ENCODE measurements at regions not wholly inside any gene's neighbourhood (a gene's known extent, or its start where the extent isn't known, plus 50 kb on each side); places are given as distances from the start of the nearest gene placed in this dataset.

DNA sequence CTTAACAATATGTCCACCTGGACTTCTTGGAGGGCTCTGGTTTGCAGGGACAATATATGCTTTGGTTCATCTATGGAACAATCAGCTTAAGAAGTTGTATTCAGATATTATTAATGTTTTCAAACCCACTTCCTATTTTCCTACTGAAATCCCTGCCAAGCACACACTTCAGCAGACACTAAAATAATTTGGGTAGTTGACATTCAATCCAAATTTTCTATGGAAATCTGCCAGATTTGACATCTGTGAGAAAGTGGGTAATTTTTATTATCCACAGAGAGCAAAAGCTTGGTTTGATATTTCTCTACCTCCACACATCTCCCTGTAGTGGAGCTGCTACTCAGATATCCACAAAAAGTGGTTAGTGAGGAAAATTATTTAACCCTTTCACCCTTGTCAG, 378.8 kb upstream of the SOX5 start:
- H3K27ac ChIP-seq (ENCODE audit: low read length): no peak overlapping the region
- TF ChIP-seq CTCF (conservative IDR thresholded peaks at IDR 0.05; ENCODE audit: low read depth, low read length) (no peak), EZH2phosphoT487 (IDR thresholded peaks at IDR 0.05; ENCODE audit: borderline replicate concordance, low read length) (no peak), EZH2 (IDR thresholded peaks at IDR 0.05; ENCODE audit: low read length, unreplicated experiment) (no peak)
- no peaks in the 10 kb centered on the region for H3K36me3 ChIP-seq (ENCODE audit: low read depth, low read length)
- ATAC-seq (no peak), DNase-seq (no peak)
- H3K79me2 ChIP-seq (ENCODE audit: low read length): no peaks in the 10 kb centered on the region
- no peak overlapping the region for H2AFZ ChIP-seq (ENCODE audit: low read length)
- no peaks in the 10 kb centered on the region for H3K4me1 ChIP-seq (ENCODE audit: insufficient read depth, low read length)
- CTCF ChIA-PET: no interaction called here
- H3K4me2 ChIP-seq (ENCODE audit: low read length): no peak overlapping the region
- no peak overlapping the region for H3K9ac ChIP-seq (ENCODE audit: low read length)
- POLR2A ChIA-PET (ENCODE audit: unreplicated experiment): no interaction called here
- no peaks in the 10 kb centered on the region for H3F3A ChIP-seq (ENCODE audit: low read length, unreplicated experiment)
- no peaks in the 10 kb centered on the region for H3K27me3 ChIP-seq (ENCODE audit: low read length)
- no peaks in the 10 kb centered on the region for H4K20me1 ChIP-seq (ENCODE audit: low read length)
- no peaks in the 10 kb centered on the region for H3K9me2 ChIP-seq (replicated peaks; ENCODE audit: low read length)
- intact Hi-C loops (cut with micrococcal nuclease): no loop called here
- BruUV-seq (replicated peaks): no TSS peak
- no peaks in the 10 kb centered on the region for H3K9me3 ChIP-seq (ENCODE audit: low read length)
- no peak overlapping the region for H3K4me3 ChIP-seq (ENCODE audit: low read length)

DNA sequence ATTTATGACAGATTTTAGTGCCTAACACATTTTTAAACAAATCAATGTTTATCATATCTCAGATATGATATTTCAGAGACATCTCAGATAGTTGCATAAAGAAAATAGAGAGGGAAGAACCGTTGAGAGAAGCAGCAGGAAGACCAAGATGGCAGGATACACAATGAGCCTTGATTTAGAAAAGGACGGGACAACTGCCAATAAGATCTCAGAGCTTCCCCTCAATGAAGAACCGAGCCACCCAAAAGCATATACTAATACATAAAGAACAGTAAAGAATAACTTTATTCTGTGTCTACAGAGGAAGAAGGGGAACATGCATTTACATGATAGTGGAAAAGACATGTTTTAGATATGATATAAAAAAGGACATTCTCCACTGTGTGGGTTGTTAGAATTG, 375.9 kb upstream of the SOX5 start:
- H3K79me2 ChIP-seq (ENCODE audit: low read length): no peaks in the 10 kb centered on the region
- BruUV-seq (replicated peaks): no TSS peak
- intact Hi-C loops (cut with micrococcal nuclease): no loop called here
- ChIA-PET POLR2A (ENCODE audit: unreplicated experiment) (no interaction called here), CTCF (no interaction called here)
- no peaks in the 10 kb centered on the region for H3K9me2 ChIP-seq (replicated peaks; ENCODE audit: low read length)
- H3K4me2 ChIP-seq (ENCODE audit: low read length): no peak overlapping the region
- ATAC-seq (no peak), DNase-seq (no peak)
- no peaks in the 10 kb centered on the region for H3F3A ChIP-seq (ENCODE audit: low read length, unreplicated experiment)
- H4K20me1 ChIP-seq (ENCODE audit: low read length): no peaks in the 10 kb centered on the region
- no peak overlapping the region for H3K9ac ChIP-seq (ENCODE audit: low read length)
- H3K36me3 ChIP-seq (ENCODE audit: low read depth, low read length): no peaks in the 10 kb centered on the region
- no peaks in the 10 kb centered on the region for H3K9me3 ChIP-seq (ENCODE audit: low read length)
- no peak overlapping the region for H2AFZ ChIP-seq (ENCODE audit: low read length)
- H3K27ac ChIP-seq (ENCODE audit: low read length): no peak overlapping the region
- no peaks in the 10 kb centered on the region for H3K4me1 ChIP-seq (ENCODE audit: insufficient read depth, low read length)
- no peak overlapping the region for H3K4me3 ChIP-seq (ENCODE audit: low read length)
- no peaks in the 10 kb centered on the region for H3K27me3 ChIP-seq (ENCODE audit: low read length)
- no peak for TF ChIP-seq CTCF (conservative IDR thresholded peaks at IDR 0.05; ENCODE audit: low read depth, low read length)
- TF ChIP-seq EZH2phosphoT487 (IDR thresholded peaks at IDR 0.05; ENCODE audit: borderline replicate concordance, low read length): no peak
- no peak for TF ChIP-seq EZH2 (IDR thresholded peaks at IDR 0.05; ENCODE audit: low read length, unreplicated experiment)

DNA sequence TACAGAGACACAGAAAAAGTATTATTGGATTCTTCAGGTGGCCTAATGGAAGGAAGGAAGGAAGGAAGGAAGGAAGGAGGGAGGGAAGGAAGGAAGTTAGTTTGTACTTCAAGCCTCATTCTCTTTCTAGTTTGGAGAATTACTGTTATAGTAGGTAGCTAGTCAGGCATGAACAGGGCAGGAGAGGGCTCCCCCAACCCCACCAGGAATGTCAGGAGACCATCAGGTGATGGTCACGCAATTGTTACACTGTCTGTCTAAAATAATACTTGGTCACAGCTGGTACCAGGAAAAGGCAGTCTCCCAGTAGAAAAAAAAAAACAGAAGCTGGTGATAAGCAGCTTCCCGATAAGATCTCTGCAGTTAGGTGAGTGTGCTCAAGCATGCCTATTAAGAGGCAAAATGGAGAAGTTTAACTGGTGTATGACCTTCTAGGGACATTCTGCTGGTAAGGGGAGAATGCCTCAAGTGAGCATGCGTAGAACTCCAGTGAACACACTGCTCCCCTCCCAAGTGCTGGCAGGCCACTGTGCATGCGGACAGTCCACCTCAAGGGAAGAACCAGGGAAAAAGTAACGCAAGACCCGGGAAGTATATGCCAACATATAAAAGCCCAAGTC, 358.4 kb upstream of the SOX5 start:
- Histone ChIP-seq H3K36me3 (ENCODE audit: low read depth, low read length) (no peaks in the 10 kb centered on the region), H3F3A (ENCODE audit: low read length, unreplicated experiment) (no peaks in the 10 kb centered on the region), H2AFZ (ENCODE audit: low read length) (no peak overlapping the region), H3K27ac (ENCODE audit: low read length) (no peak overlapping the region), H3K79me2 (ENCODE audit: low read length) (no peaks in the 10 kb centered on the region), H3K9ac (ENCODE audit: low read length) (no peak overlapping the region), H3K9me3 (ENCODE audit: low read length) (no peaks in the 10 kb centered on the region), H3K4me3 (ENCODE audit: low read length) (no peak overlapping the region), H3K4me2 (ENCODE audit: low read length) (no peak overlapping the region), H3K27me3 (ENCODE audit: low read length) (no peaks in the 10 kb centered on the region), H3K4me1 (ENCODE audit: insufficient read depth, low read length) (no peaks in the 10 kb centered on the region), H4K20me1 (ENCODE audit: low read length) (no peaks in the 10 kb centered on the region), H3K9me2 (replicated peaks; ENCODE audit: low read length) (no peaks in the 10 kb centered on the region)
- no peak for ATAC-seq
- POLR2A ChIA-PET (ENCODE audit: unreplicated experiment): no interaction called here
- CTCF ChIA-PET: no interaction called here
- no peak for DNase-seq
- TF ChIP-seq EZH2 (IDR thresholded peaks at IDR 0.05; ENCODE audit: low read length, unreplicated experiment) (no peak), EZH2phosphoT487 (IDR thresholded peaks at IDR 0.05; ENCODE audit: borderline replicate concordance, low read length) (no peak), CTCF (conservative IDR thresholded peaks at IDR 0.05; ENCODE audit: low read depth, low read length) (no peak)
- BruUV-seq (replicated peaks): no TSS peak
- intact Hi-C loops (cut with micrococcal nuclease): no loop called here

All from PC-3 (cell line).